ENCODE measurements at regions not wholly inside any gene's neighbourhood (a gene's known extent, or its start where the extent isn't known, plus 50 kb on each side); places are given as distances from the start of the nearest gene placed in this dataset.

DNA sequence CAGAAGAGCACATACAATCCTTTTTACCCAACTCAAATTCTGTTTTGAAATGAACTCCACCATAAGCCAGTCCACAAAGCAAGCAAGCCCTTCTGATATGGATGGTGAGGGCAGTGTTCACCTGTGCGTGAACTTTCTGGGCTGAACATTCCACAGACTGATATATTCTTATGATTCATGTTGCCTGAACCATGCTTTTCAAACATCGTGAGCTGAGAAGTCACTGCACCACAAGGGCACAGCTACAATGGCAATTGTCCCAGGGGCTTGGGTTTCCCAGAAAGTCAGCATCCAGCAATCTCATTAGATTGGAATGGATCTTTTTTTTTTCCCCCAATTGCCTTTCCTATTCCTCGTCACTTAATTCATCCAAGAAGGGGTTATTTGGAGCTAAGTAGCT lies 86.9 kb upstream of the ZNF438 start:
- intact Hi-C loops (cut with DNase I; ENCODE audit: low total_unique reads) = no loop called here
- no peak overlapping the region for H3K4me3 ChIP-seq (ENCODE audit: low read depth, poor library complexity, severe bottlenecking)
- TF ChIP-seq POLR2A (IDR thresholded peaks at IDR 0.05) = no peak
- TF ChIP-seq, protein P1, sequence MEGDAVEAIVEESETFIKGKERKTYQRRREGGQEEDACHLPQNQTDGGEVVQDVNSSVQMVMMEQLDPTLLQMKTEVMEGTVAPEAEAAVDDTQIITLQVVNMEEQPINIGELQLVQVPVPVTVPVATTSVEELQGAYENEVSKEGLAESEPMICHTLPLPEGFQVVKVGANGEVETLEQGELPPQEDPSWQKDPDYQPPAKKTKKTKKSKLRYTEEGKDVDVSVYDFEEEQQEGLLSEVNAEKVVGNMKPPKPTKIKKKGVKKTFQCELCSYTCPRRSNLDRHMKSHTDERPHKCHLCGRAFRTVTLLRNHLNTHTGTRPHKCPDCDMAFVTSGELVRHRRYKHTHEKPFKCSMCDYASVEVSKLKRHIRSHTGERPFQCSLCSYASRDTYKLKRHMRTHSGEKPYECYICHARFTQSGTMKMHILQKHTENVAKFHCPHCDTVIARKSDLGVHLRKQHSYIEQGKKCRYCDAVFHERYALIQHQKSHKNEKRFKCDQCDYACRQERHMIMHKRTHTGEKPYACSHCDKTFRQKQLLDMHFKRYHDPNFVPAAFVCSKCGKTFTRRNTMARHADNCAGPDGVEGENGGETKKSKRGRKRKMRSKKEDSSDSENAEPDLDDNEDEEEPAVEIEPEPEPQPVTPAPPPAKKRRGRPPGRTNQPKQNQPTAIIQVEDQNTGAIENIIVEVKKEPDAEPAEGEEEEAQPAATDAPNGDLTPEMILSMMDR (IDR thresholded peaks at IDR 0.05) = no peak
- 55 to 58% methylated on average over 3 of the region's 3 CpGs for WGBS, 2 donors
- DNase-seq (ENCODE audit: low spot score in 2 of 2) = no peak

DNA sequence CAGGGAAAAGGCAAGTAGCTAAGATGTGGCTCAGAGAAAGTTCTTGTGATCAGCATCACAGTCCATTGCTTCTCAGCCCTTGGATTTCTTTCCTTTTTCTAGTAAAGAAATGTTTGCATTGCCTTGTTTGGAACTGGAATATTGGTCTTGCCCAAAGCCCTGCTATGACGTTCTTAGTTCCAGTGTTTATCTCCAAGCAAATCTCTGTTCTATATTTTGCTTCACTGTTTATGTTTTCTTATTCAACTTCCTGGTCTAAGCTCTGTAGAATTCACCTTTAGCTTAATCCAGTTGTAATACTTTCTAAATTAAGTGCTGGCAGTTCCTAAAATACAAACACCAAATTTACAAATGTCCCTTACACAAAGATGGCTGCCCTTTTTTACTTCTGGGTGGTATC lies 88.7 kb upstream of the ZNF438 start:
- H3K4me3 ChIP-seq (ENCODE audit: low read depth, poor library complexity, severe bottlenecking) = no peak overlapping the region
- no peak for TF ChIP-seq POLR2A (IDR thresholded peaks at IDR 0.05)
- TF ChIP-seq, protein P1 (IDR thresholded peaks at IDR 0.05) = no peak
- intact Hi-C loops (cut with DNase I; ENCODE audit: low total_unique reads) = no loop called here
- WGBS, 2 donors = 41 to 44% methylated on average over 1 of the region's 1 CpG
- DNase-seq (ENCODE audit: low spot score in 2 of 2) = no peak

DNA sequence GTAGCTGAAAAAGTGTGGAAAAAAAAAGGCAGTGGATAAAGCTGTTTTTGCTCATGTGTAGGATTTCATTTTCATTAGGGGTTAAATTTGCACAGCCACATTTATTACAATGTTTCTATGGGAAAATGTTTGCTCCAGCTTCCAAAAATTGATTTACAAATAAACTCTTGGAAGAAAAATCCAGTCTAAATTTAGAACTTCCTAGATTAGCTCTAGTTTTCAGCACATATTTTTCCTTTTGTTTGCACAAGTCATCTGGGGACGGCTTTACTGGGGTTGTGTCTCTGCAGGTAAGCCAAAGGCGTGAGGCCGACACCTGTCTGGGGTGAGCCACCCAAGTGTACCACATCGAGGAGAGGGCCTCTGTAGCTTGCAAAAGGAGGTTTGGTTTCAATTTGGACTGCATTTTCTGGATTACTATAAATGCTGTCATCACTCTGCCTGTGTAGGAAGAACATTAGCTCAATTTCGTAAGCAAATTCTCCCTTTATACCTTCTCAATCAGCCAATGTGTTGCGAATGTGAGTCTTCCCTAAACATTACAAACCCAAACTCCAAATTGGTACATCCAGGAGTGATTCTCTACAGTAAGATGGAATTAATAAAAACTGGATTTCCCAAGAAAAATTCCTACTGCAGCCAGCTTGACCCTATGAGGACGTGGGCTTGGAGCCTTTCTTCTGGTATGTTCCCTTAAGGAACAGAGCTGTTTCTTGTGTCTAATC lies 89.5 kb upstream of the ZNF438 start:
- intact Hi-C loops (cut with DNase I; ENCODE audit: low total_unique reads) = no loop called here
- no peak overlapping the region for H3K4me3 ChIP-seq (ENCODE audit: low read depth, poor library complexity, severe bottlenecking)
- DNase-seq (ENCODE audit: low spot score in 2 of 2) = no peak
- TF ChIP-seq, protein P1 (IDR thresholded peaks at IDR 0.05) = no peak
- TF ChIP-seq POLR2A (IDR thresholded peaks at IDR 0.05) = no peak
- WGBS, 2 donors = 41 to 46% methylated on average over 7 of the region's 7 CpGs

DNA sequence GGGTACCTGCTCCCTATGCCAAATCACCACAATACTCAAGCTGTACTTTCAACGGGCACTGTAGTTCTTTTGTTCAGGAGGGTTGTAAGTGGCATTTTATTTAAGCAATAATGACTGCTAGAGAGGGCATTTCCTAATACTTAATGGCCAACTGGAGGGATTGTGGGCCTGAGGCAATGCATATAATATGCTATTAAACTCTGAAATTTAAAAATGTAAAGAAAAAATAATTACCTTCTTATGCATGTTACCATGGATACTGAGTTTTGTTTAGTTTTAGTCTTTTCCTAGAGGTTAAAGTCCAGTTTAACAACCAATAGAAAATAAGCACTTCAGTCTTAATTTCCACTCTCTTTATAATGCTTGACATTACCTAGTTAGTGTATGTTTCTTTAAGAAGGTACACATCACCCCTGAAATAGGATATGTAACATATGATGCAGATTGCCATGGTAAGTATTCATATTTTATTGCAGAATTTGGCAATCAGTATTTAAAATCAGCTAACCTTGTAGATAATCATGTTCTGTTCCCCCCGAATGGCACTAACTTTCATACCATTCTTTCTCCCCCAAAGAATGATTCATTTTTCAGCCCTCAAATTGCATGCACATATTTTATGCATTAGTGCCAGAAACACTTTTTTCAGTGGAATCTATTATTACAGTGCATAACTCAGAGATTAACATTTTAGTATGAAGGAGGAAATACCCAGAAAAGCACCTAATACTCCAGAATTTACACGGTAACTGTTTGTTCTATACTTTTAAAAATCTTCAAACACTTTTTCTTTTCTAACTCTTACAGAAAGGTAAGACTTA lies 90.3 kb upstream of the ZNF438 start:
- DNase-seq (ENCODE audit: low spot score in 2 of 2) = no peak
- WGBS, 2 donors = 60 to 72% methylated on average over 3 of the region's 3 CpGs
- no peak overlapping the region for H3K4me3 ChIP-seq (ENCODE audit: low read depth, poor library complexity, severe bottlenecking)
- intact Hi-C loops (cut with DNase I; ENCODE audit: low total_unique reads) = no loop called here
- TF ChIP-seq POLR2A (IDR thresholded peaks at IDR 0.05) = no peak
- TF ChIP-seq, protein P1 (IDR thresholded peaks at IDR 0.05) = no peak

DNA sequence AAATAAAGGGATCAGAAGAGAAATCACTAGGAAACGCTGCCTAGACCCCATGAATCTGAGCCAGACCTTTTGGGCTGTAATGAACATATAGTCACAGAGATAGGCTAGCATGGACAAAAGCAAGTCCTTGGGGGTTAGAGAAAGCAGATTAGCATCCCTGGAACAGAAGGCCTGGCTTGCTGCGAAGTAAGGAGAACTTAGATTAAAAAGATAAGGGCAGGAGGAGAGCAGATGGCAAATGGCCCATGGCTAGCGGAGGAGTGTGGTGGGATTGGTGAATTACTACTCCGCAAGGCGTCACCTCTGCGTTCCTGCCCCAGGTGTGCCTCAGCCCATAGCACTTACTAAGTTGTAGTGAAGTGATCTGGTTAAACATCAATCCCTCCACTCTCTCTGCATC lies 92.3 kb upstream of the ZNF438 start:
- WGBS, 2 donors = 91 to 93% methylated on average over 6 of the region's 6 CpGs
- TF ChIP-seq POLR2A (IDR thresholded peaks at IDR 0.05) = no peak
- TF ChIP-seq, protein P1 (IDR thresholded peaks at IDR 0.05) = no peak
- DNase-seq (ENCODE audit: low spot score in 2 of 2) = no peak
- intact Hi-C loops (cut with DNase I; ENCODE audit: low total_unique reads) = no loop called here
- no peak overlapping the region for H3K4me3 ChIP-seq (ENCODE audit: low read depth, poor library complexity, severe bottlenecking)

Measured in lower leg skin (tissue), 4 donors.